Right ventricle myocardium superior (tissue), 1 donor: ENCODE measurements at regions not wholly inside any gene's neighbourhood (a gene's known extent, or its start where the extent isn't known, plus 50 kb on each side); places are given as distances from the start of the nearest gene placed in this dataset.

Source experiments
- ATAC-seq: fragments of 200-7000 bp; cut with Tn5 transposase; one replicate; pipeline ENCODE4 v1.9.1; 2020; ENCODE audit warnings: mild to moderate bottlenecking; ENCODE audit not compliant: poor library complexity
- DNase-seq: peaks from one replicate; pipeline ENCODE4 v3.0.0-alpha.2; 2020
- intact Hi-C: fragments of 100-400 bp; cut with DNase I; formaldehyde crosslinking; loops from one replicate; pipeline ENCODE4 v1.11.2; 2022
- donor health status: DM: no; HTN: yes; CAD: no; lungs with severe emphysema.

- intact Hi-C loops, result no loop called here
- ATAC-seq, result no peak
- no peak for DNase-seq
Measured at GRCh38 chr7:35329026-35329425, 75.1 kb upstream of the TBX20 start.

DNA sequence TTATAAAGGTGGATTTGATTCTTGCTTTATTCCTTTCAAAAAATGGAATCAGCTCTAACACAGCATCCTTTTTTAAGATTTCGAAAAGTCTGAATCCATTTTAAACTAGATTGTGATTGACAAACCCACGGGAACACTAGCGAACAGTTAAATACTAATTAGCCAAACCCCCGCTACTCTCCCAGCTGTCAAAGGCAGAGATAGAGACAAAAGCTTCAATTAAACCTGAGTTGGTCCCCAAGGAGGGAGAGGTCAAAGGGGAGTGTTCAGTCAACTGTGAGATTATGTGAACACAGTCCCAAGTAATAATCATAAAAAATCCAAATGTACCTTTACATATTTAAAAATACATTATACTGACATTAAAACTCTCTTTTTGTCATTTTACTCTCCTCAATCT lies 65.7 kb upstream of the TBX20 start:
- ATAC-seq, result no peak
- DNase-seq, result no peak
- intact Hi-C loops, result no loop called here

GRCh38 chr7:35316549-35316948 lies 62.6 kb upstream of the TBX20 start:
- intact Hi-C loops, result no loop called here
- ATAC-seq (no peak), DNase-seq (no peak)

GRCh38 chr7:35315517-35315916 lies 61.6 kb upstream of the TBX20 start:
- intact Hi-C loops, result no loop called here

GRCh38 chr7:35314354-35314753 lies 60.5 kb upstream of the TBX20 start:
- ATAC-seq, result peak; percentile 68
- DNase-seq, result no peak
- intact Hi-C loops, result no loop called here

More at GRCh38 chr7:35315517-35315916, 61.6 kb upstream of the TBX20 start:
- DNase-seq, result no peak
- ATAC-seq, result no peak

DNA sequence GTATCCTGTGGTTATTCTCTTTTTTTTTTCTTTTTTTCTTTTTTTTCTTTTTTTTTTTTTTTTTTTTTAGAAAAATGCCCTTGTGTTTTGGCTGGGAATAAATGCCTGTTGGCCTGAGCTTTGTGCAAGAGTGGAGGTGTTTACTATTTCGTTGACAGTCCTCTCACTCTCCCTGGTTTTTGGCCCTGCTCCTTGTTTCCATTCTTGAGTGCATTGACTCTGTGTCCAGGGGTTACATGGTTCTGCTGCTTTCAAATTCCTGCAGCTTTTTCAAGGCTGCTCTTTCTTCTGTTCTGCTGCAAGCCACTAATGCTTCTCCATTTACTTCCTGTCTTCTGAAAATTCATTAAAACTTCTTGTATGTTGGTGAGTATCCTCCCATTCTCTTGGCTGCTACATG lies 59.7 kb upstream of the TBX20 start:
- peak; percentile 95 for ATAC-seq
- intact Hi-C loops, result no loop called here
- DNase-seq, result no peak
